ENCODE measurements at regions not wholly inside any gene's neighbourhood (a gene's known extent, or its start where the extent isn't known, plus 50 kb on each side); places are given as distances from the start of the nearest gene placed in this dataset.

DNA sequence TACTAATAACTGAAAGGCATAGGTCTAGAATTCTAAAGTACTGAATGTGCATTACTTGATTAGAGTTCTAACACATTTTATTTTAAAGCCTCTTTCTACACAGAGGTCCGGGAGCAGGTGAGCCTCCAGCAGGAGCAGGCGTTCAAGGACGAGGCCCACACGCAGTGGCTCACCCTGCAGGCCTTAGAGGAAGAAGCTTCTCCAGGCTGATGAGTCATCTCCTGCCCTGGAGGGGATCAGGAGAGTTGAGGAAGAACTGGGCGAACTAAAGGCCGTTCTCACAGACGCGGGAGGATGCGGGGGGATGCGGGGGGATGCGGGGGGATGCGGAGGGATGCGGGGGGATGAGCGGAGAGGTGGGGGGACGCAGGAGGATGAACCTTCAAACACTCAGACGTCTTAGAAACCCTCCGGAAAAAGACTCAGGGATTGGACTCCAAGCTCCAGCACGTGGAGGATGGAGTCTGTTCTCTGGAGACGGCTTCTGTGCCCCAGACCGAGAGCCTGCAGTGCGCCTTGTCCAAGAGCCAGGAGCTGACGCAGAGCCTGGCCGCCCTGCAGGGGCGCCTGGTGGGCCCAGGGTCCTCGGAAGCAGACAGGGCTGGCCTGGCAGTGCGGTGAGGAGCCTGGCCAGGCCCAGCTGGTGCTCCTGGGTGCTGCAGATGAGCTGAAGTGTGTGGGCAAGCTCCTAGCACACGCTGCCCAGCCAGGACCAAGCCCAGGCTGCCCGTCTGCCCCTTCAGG, 433.7 kb upstream of the TPK1 start:
- DNase-seq, result no peak
- H3K4me1 Mint-ChIP-seq (ENCODE audit: low read depth, unreplicated experiment), result no peaks in the 10 kb centered on the region
- TF ChIP-seq, protein P1, sequence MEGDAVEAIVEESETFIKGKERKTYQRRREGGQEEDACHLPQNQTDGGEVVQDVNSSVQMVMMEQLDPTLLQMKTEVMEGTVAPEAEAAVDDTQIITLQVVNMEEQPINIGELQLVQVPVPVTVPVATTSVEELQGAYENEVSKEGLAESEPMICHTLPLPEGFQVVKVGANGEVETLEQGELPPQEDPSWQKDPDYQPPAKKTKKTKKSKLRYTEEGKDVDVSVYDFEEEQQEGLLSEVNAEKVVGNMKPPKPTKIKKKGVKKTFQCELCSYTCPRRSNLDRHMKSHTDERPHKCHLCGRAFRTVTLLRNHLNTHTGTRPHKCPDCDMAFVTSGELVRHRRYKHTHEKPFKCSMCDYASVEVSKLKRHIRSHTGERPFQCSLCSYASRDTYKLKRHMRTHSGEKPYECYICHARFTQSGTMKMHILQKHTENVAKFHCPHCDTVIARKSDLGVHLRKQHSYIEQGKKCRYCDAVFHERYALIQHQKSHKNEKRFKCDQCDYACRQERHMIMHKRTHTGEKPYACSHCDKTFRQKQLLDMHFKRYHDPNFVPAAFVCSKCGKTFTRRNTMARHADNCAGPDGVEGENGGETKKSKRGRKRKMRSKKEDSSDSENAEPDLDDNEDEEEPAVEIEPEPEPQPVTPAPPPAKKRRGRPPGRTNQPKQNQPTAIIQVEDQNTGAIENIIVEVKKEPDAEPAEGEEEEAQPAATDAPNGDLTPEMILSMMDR (IDR thresholded peaks at IDR 0.05; ENCODE audit: partially characterized antibody, unreplicated experiment), result no peak
- no peaks in the 10 kb centered on the region for H3K9me3 Mint-ChIP-seq (ENCODE audit: unreplicated experiment)
- no peak overlapping the region for H3K27ac Mint-ChIP-seq (ENCODE audit: unreplicated experiment)
- H3K4me3 Mint-ChIP-seq (ENCODE audit: unreplicated experiment), result no peak overlapping the region
- H3K27me3 Mint-ChIP-seq (ENCODE audit: unreplicated experiment), result no peaks in the 10 kb centered on the region
- H3K36me3 Mint-ChIP-seq (ENCODE audit: unreplicated experiment), result no peaks in the 10 kb centered on the region

DNA sequence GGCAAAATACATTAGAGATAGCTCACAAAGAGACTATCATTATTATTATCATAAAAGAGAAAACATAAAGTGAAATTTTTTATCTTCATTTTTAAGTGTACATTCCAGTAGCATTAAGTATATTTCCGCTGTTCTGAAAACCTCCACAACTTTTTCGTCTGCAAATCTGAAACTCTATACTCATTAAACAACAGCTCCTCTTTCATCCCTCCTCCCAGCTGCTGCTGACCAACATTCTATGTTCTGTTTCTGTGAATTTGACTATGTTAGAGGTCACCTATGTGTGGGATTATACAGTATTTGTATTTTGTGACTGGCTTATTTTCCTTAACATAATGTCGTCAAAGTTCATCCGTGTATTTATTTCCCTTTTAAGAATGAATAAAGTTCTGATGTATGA, 429.3 kb upstream of the TPK1 start:
- Mint-ChIP-seq H3K27me3 (ENCODE audit: unreplicated experiment) (no peaks in the 10 kb centered on the region), H3K36me3 (ENCODE audit: unreplicated experiment) (no peaks in the 10 kb centered on the region)
- TF ChIP-seq, protein P1 (IDR thresholded peaks at IDR 0.05; ENCODE audit: partially characterized antibody, unreplicated experiment), result no peak

DNA sequence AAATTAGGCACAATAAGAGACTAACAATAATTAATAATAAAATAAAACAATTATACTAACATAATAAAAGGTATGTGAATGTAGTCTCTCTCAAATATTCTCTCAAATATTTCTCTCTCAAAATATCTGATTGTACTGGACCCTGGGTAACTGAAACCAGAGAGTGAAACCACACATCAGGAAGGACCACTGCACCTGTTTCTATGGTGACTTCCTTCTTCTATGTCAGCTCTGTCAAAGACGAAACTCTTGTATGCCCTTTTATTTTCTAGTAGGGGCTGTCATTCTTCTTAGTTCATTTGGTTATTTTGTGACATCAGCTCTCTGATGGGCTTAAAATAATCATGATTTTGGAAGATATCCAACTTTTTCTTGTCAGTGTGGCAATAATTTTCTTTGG, 428.0 kb upstream of the TPK1 start:
- no peaks in the 10 kb centered on the region for H3K9me3 Mint-ChIP-seq (ENCODE audit: unreplicated experiment)

More for the DNA sequence above, 429.3 kb upstream of the TPK1 start:
- Mint-ChIP-seq H3K27ac (ENCODE audit: unreplicated experiment) (no peak overlapping the region), H3K9me3 (ENCODE audit: unreplicated experiment) (no peaks in the 10 kb centered on the region), H3K4me1 (ENCODE audit: low read depth, unreplicated experiment) (no peaks in the 10 kb centered on the region), H3K4me3 (ENCODE audit: unreplicated experiment) (no peak overlapping the region)
- no peak for DNase-seq

DNA sequence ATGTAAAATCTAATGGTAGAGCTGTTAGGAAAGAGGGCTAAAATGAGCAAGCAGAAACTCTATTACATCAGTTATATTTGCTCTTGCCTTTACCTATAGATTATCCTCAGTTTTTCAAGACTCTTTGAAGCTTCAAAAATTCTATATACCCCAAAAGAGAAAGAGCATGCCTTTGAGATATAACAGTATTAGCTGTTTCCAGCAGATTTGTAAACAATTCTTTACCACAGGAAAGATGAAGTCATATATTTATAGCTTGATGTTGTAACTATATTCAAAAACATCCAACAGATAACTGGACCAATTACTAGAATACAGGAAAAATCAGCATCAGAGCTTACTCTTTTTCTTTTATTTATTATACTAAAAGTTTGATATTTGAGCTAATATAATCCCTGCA, 416.2 kb upstream of the TPK1 start:
- H3K4me3 Mint-ChIP-seq (ENCODE audit: unreplicated experiment), result no peak overlapping the region
- TF ChIP-seq, protein P1 (IDR thresholded peaks at IDR 0.05; ENCODE audit: partially characterized antibody, unreplicated experiment), result no peak
- no peak for DNase-seq
- no peaks in the 10 kb centered on the region for H3K4me1 Mint-ChIP-seq (ENCODE audit: low read depth, unreplicated experiment)
- H3K27ac Mint-ChIP-seq (ENCODE audit: unreplicated experiment), result no peak overlapping the region
- H3K9me3 Mint-ChIP-seq (ENCODE audit: unreplicated experiment), result peaks cover 4% of the 10 kb centered on the region
- H3K36me3 Mint-ChIP-seq (ENCODE audit: unreplicated experiment), result no peaks in the 10 kb centered on the region
- peaks cover 2% of the 10 kb centered on the region for H3K27me3 Mint-ChIP-seq (ENCODE audit: unreplicated experiment)

More for the DNA sequence above, 428.0 kb upstream of the TPK1 start:
- H3K4me1 Mint-ChIP-seq (ENCODE audit: low read depth, unreplicated experiment), result no peaks in the 10 kb centered on the region
- no peak for DNase-seq
- no peak overlapping the region for H3K27ac Mint-ChIP-seq (ENCODE audit: unreplicated experiment)
- H3K36me3 Mint-ChIP-seq (ENCODE audit: unreplicated experiment), result no peaks in the 10 kb centered on the region
- TF ChIP-seq, protein P1 (IDR thresholded peaks at IDR 0.05; ENCODE audit: partially characterized antibody, unreplicated experiment), result no peak
- no peaks in the 10 kb centered on the region for H3K27me3 Mint-ChIP-seq (ENCODE audit: unreplicated experiment)
- H3K4me3 Mint-ChIP-seq (ENCODE audit: unreplicated experiment), result no peak overlapping the region

DNA sequence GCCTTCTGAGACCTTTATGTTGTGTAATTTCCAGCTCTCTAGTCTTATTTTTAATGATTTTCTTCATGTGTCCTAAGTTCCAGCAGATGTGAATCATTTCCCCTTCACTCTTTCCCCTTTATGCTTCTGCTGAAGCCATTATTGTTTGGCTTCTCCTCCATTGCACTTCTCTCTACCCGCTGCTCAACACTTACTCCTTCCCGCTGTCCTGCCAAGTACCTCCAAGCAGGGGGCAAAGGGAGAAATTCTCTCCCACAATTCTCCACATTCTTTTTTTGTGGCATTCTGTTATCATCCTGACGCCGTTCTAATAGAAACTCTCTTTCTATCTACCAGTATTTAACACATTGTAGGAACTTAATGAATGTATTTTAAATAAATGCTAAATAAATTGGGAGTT, 388.9 kb upstream of the TPK1 start:
- Mint-ChIP-seq H3K27me3 (ENCODE audit: unreplicated experiment) (no peaks in the 10 kb centered on the region), H3K4me1 (ENCODE audit: low read depth, unreplicated experiment) (no peaks in the 10 kb centered on the region), H3K36me3 (ENCODE audit: unreplicated experiment) (no peaks in the 10 kb centered on the region), H3K9me3 (ENCODE audit: unreplicated experiment) (no peaks in the 10 kb centered on the region), H3K4me3 (ENCODE audit: unreplicated experiment) (no peak overlapping the region), H3K27ac (ENCODE audit: unreplicated experiment) (no peak overlapping the region)
- TF ChIP-seq, protein P1 (IDR thresholded peaks at IDR 0.05; ENCODE audit: partially characterized antibody, unreplicated experiment), result no peak
- no peak for DNase-seq
